WTC11 (cell line): ENCODE measurements at regions not wholly inside any gene's neighbourhood (a gene's known extent, or its start where the extent isn't known, plus 50 kb on each side); places are given as distances from the start of the nearest gene placed in this dataset.

Experiments used
- ATAC-seq: fragments of 200-7000 bp; cut with Tn5 transposase; 2 replicates; pipeline ENCODE4 v1.10.0; 2021; ENCODE audit warnings: mild to moderate bottlenecking, moderate library complexity
- CTCF ChIA-PET: fragments of 300-600 bp; sonication (Branson Sonifier 250); formaldehyde crosslinking; loops from one replicate; lab custom pipeline; 2021; ENCODE audit warnings: antibody characterized with exemption; lab: Charles Lee
- POLR2A ChIA-PET: fragments of 350-600 bp; sonication (Branson Sonifier 250); formaldehyde crosslinking; loops from one replicate; lab custom pipeline; 2021; ENCODE audit warnings: antibody characterized with exemption; lab: Charles Lee
- DNase-seq: peaks from one replicate; pipeline ENCODE4 v3.0.0; 2021; ENCODE audit warnings: low spot score
- H3K27ac Mint-ChIP-seq: 2 replicates; pipeline ENCODE4 v1.8.0; 2021; ENCODE audit warnings: mixed read lengths
- H3K27me3 Mint-ChIP-seq: 2 replicates; pipeline ENCODE4 v1.8.0; 2021; ENCODE audit warnings: low read depth, mild to moderate bottlenecking, moderate library complexity, mixed read lengths
- H3K36me3 Mint-ChIP-seq: 2 replicates; pipeline ENCODE4 v1.8.0; 2021; ENCODE audit warnings: mixed read lengths
- H3K4me1 Mint-ChIP-seq: 2 replicates; pipeline ENCODE4 v1.8.0; 2022; ENCODE audit warnings: mixed read lengths
- H3K4me3 Mint-ChIP-seq: 2 replicates; pipeline ENCODE4 v1.8.0; 2021; ENCODE audit warnings: mild to moderate bottlenecking, moderate library complexity, mixed read lengths
- H3K9me3 Mint-ChIP-seq: 2 replicates; pipeline ENCODE4 v1.8.0; 2021; ENCODE audit warnings: mixed read lengths
- AR ChIP-seq: fragments of 250-450 bp; sonication (Bioruptor Pico); IDR thresholded peaks from 2 replicates; pipeline ENCODE4 v1.9.0; 2021; ENCODE audit warnings: mild to moderate bottlenecking
- ATF3 ChIP-seq: sonication (generic); formaldehyde crosslinking; conservative IDR thresholded peaks from 2 replicates; pipeline ENCODE4 v1.8.1; 2022; ENCODE audit warnings: mild to moderate bottlenecking, missing genetic modification reagents
- CDX4 ChIP-seq: fragments of 250-450 bp; sonication (Bioruptor Pico); IDR thresholded peaks from 2 replicates; pipeline ENCODE4 v1.9.0; 2021; ENCODE audit warnings: moderate library complexity, mild to moderate bottlenecking, inconsistent platforms, borderline replicate concordance
- ERG ChIP-seq: fragments of 250-450 bp; sonication (Bioruptor Pico); IDR thresholded peaks from 2 replicates; pipeline ENCODE4 v1.8.0; 2021; ENCODE audit warnings: mild to moderate bottlenecking
- FOXK1 ChIP-seq: sonication (generic); formaldehyde crosslinking; IDR thresholded peaks from 2 replicates; pipeline ENCODE4 v1.8.0; 2022; ENCODE audit warnings: mild to moderate bottlenecking, moderate library complexity, missing genetic modification reagents
- FOXP1 ChIP-seq: sonication (generic); formaldehyde crosslinking; IDR thresholded peaks from 2 replicates; pipeline ENCODE4 v1.8.0; 2022; ENCODE audit warnings: missing genetic modification reagents, mild to moderate bottlenecking, moderate library complexity, borderline replicate concordance
- FOXP4 ChIP-seq: sonication (generic); formaldehyde crosslinking; IDR thresholded peaks from 2 replicates; pipeline ENCODE4 v1.8.0; 2022; ENCODE audit warnings: mild to moderate bottlenecking, missing genetic modification reagents
- GABPB1 ChIP-seq: sonication (generic); formaldehyde crosslinking; IDR thresholded peaks from 2 replicates; pipeline ENCODE4 v1.8.1; 2023; ENCODE audit warnings: mild to moderate bottlenecking, missing genetic modification reagents
- HMGA2 ChIP-seq: fragments of 250-450 bp; sonication (Bioruptor Pico); IDR thresholded peaks from 2 replicates; pipeline ENCODE4 v1.4.0; 2021; ENCODE audit warnings: mild to moderate bottlenecking, moderate library complexity
- MAX ChIP-seq: sonication (generic); formaldehyde crosslinking; IDR thresholded peaks from 2 replicates; pipeline ENCODE4 v1.8.0; 2022; ENCODE audit warnings: mild to moderate bottlenecking, missing genetic modification reagents
- MYBL2 ChIP-seq: sonication (generic); formaldehyde crosslinking; IDR thresholded peaks from 2 replicates; pipeline ENCODE4 v1.8.1; 2023; ENCODE audit warnings: mild to moderate bottlenecking, moderate library complexity, missing genetic modification reagents
- NFE2L1 ChIP-seq: sonication (generic); formaldehyde crosslinking; IDR thresholded peaks from 2 replicates; pipeline ENCODE4 v1.8.1; 2023; ENCODE audit warnings: missing genetic modification reagents
- NR2C2 ChIP-seq: sonication (generic); formaldehyde crosslinking; IDR thresholded peaks from 2 replicates; pipeline ENCODE4 v1.8.0; 2022; ENCODE audit warnings: mild to moderate bottlenecking, missing genetic modification reagents
- NR3C1 ChIP-seq: sonication (generic); formaldehyde crosslinking; conservative IDR thresholded peaks from 2 replicates; pipeline ENCODE4 v1.8.1; 2023; ENCODE audit warnings: low read depth, mild to moderate bottlenecking, missing genetic modification reagents
- SOX15 ChIP-seq: fragments of 250-450 bp; sonication (Bioruptor Pico); IDR thresholded peaks from 2 replicates; pipeline ENCODE4 v1.9.0; 2021; ENCODE audit warnings: mild to moderate bottlenecking
- TCF7 ChIP-seq: sonication (generic); formaldehyde crosslinking; IDR thresholded peaks from 2 replicates; pipeline ENCODE4 v1.8.0; 2022; ENCODE audit warnings: mild to moderate bottlenecking, low read depth, missing genetic modification reagents, moderate library complexity
- TP53 ChIP-seq: sonication (generic); formaldehyde crosslinking; IDR thresholded peaks from 2 replicates; pipeline ENCODE4 v1.8.1; 2023; ENCODE audit warnings: mild to moderate bottlenecking, missing genetic modification reagents
- ZBTB43 ChIP-seq: sonication (generic); formaldehyde crosslinking; IDR thresholded peaks from 2 replicates; pipeline ENCODE4 v1.8.1; 2023; ENCODE audit warnings: mild to moderate bottlenecking, missing genetic modification reagents
- ZMAT4 ChIP-seq: fragments of 250-450 bp; sonication (Bioruptor Pico); IDR thresholded peaks from 2 replicates; pipeline ENCODE4 v1.9.0; 2021; ENCODE audit warnings: mild to moderate bottlenecking
- ZNF138 ChIP-seq: sonication (generic); formaldehyde crosslinking; conservative IDR thresholded peaks from 2 replicates; pipeline ENCODE4 v1.8.1; 2022; ENCODE audit warnings: mild to moderate bottlenecking, moderate library complexity, missing genetic modification reagents
- ZNF219 ChIP-seq: sonication (generic); formaldehyde crosslinking; IDR thresholded peaks from 2 replicates; pipeline ENCODE4 v1.8.0; 2023; ENCODE audit warnings: missing genetic modification reagents, mild to moderate bottlenecking, borderline replicate concordance
- ZNF263 ChIP-seq: sonication (generic); formaldehyde crosslinking; IDR thresholded peaks from 2 replicates; pipeline ENCODE4 v1.8.1; 2022; ENCODE audit warnings: low read depth, mild to moderate bottlenecking, moderate library complexity, missing genetic modification reagents
- ZNF532 ChIP-seq: fragments of 250-450 bp; sonication (Bioruptor Pico); IDR thresholded peaks from 2 replicates; pipeline ENCODE4 v1.9.0; 2021; ENCODE audit warnings: mild to moderate bottlenecking, borderline replicate concordance

GRCh38 chr10:8133146-8133545 lies 78.7 kb downstream of the GATA3 start:
- Mint-ChIP-seq H3K36me3 (no peaks in the 10 kb centered on the region), H3K27ac (no peak overlapping the region), H3K9me3 (no peaks in the 10 kb centered on the region), H3K4me3 (no peak overlapping the region), H3K4me1 (no peaks in the 10 kb centered on the region), H3K27me3 (no peaks in the 10 kb centered on the region; the same call in 1 of the 2 replicates)
- TF ChIP-seq ATF3 (no peak), ZMAT4 (CRISPR knock-in tag) (no peak), ZNF219 (CRISPR knock-in tag) (no peak), FOXK1 (CRISPR knock-in tag) (no peak), MYBL2 (CRISPR knock-in tag) (no peak), NR2C2 (CRISPR knock-in tag) (no peak), ZBTB43 (CRISPR knock-in tag) (no peak), NFE2L1 (CRISPR knock-in tag) (no peak), CDX4 (CRISPR knock-in tag) (no peak), HMGA2 (CRISPR knock-in tag) (no peak), FOXP1 (CRISPR knock-in tag) (no peak), NR3C1 (CRISPR knock-in tag) (no peak)
- no peak for DNase-seq
- CTCF ChIA-PET: no interaction called here
- ATAC-seq: no peak
- POLR2A ChIA-PET: no interaction called here

- ChIA-PET CTCF (no interaction called here), POLR2A (no interaction called here)
- Mint-ChIP-seq H3K9me3 (0 out of 2 replicates have a peak, but pooled peaks cover 5% of the 10 kb centered on the region), H3K4me1 (no peaks in the 10 kb centered on the region), H3K4me3 (no peak overlapping the region), H3K27ac (no peak overlapping the region), H3K36me3 (no peaks in the 10 kb centered on the region), H3K27me3 (peaks cover 3% of the 10 kb centered on the region)
- ATAC-seq (no peak), DNase-seq (no peak)
- TF ChIP-seq AR (CRISPR knock-in tag): no peak
- TF ChIP-seq ZNF219 (CRISPR knock-in tag): no peak
- TF ChIP-seq ERG (CRISPR knock-in tag): no peak
- TF ChIP-seq ZNF138 (CRISPR knock-in tag): no peak
- no peak for TF ChIP-seq NR2C2 (CRISPR knock-in tag)
- no peak for TF ChIP-seq ZNF532 (CRISPR knock-in tag)
- no peak for TF ChIP-seq GABPB1
- TF ChIP-seq ZNF263 (CRISPR knock-in tag): no peak
- no peak for TF ChIP-seq FOXP4 (CRISPR knock-in tag)
- TF ChIP-seq SOX15 (CRISPR knock-in tag): no peak
- no peak for TF ChIP-seq TCF7 (CRISPR knock-in tag)
- no peak for TF ChIP-seq TP53 (CRISPR knock-in tag)
- no peak for TF ChIP-seq MAX
Observed at GRCh38 chr10:8136736-8137135, 82.2 kb downstream of the GATA3 start.
